Upper lobe of left lung (tissue), 4 donors: ENCODE measurements at regions not wholly inside any gene's neighbourhood (a gene's known extent, or its start where the extent isn't known, plus 50 kb on each side); places are given as distances from the start of the nearest gene placed in this dataset.

Experiments used
- CTCF ChIP-seq, 6 experiments: fragments of 450-650 bp in 4 of 6; fragments of 200-600 bp in 2 of 6; sonication (generic) in 2 of 6; IDR thresholded peaks; one replicate each; pipeline ENCODE4 v1.5.1; 2016 to 2019; ENCODE audit warnings: antibody characterized with exemption in 6 of 6
- EP300 ChIP-seq, 4 donors: sonication (generic); formaldehyde crosslinking; IDR thresholded peaks; one replicate each; pipeline ENCODE4 v1.5.1; 2017; ENCODE audit warnings: antibody characterized with exemption in 4 of 4, control low read depth in 2 of 4
- POLR2A ChIP-seq, 4 donors: fragments of 450-650 bp; IDR thresholded peaks; one replicate each; pipeline ENCODE4 v1.5.1; 2016 to 2017; ENCODE audit warnings: antibody characterized with exemption in 4 of 4, mild to moderate bottlenecking in 2 of 4
- POLR2AphosphoS5 ChIP-seq, 2 donors: sonication (generic); formaldehyde crosslinking; IDR thresholded peaks; one replicate each; pipeline ENCODE4 v1.5.1; 2017; ENCODE audit warnings: antibody characterized with exemption in 2 of 2

- TF ChIP-seq POLR2AphosphoS5 (IDR thresholded peaks at IDR 0.05) (no peak), CTCF (IDR thresholded peaks at IDR 0.05) (no peak), POLR2A (IDR thresholded peaks at IDR 0.05) (no peak), EP300 (IDR thresholded peaks at IDR 0.05) (no peak)
Measured at GRCh38 chr18:22840606-22841144, 92.5 kb upstream of the RBBP8 start.
